ENCODE measurements at regions not wholly inside any gene's neighbourhood (a gene's known extent, or its start where the extent isn't known, plus 50 kb on each side); places are given as distances from the start of the nearest gene placed in this dataset.

DNA sequence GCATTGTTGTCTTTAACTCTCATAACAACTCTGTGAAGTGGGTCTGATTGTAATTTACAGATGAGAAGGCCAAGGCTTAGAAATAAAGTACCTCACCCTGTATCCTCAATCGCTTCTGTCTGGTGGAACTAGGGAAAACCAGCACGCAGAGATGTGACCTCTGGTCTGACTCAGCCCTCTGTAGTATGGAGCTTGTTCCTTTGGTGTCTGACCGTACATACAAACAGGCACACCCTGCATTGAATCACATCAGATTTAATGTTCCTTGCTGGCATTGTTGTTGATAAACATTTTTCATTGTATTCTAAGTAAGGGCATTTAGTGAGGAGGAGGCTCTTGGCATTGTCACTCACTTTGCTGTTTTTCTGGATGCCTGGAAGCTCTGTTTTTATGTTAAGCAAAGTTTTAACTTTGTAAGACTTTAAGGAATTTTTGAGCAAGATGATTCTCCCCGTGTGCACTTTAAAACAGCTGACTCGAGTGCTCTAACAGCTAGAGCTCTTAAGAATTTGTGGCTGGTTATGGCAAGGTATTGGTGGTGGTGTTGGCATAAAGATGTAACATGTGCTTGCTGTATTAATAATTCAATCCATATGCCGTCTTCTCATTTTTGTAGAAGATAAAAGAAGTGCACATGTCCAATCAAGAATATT is 89.0 kb upstream of the SPATA13 start:
- no peak overlapping the region for H3K27ac Mint-ChIP-seq
- H3K4me1 Mint-ChIP-seq, result peaks cover 19% of the 10 kb centered on the region
- no peak overlapping the region for H3K4me3 ChIP-seq (replicated peaks in 1 of 3; ENCODE audit: low read depth in 2 of 3, low read length in 3 of 3)
- H3K27me3 ChIP-seq (ENCODE audit: control insufficient read depth in 2 of 2, insufficient read depth in 2 of 2, low read length in 2 of 2), result no peaks in the 10 kb centered on the region
- H3K9ac ChIP-seq (ENCODE audit: insufficient read depth, low read length, poor library complexity, severe bottlenecking), result no peak overlapping the region
- no peak overlapping the region for H3K27ac ChIP-seq (ENCODE audit: low read depth in 1 of 2, low read length in 2 of 2)
- H3K36me3 Mint-ChIP-seq, result no peaks in the 10 kb centered on the region
- no peaks in the 10 kb centered on the region for H3K9me3 Mint-ChIP-seq
- no peak for DNase-seq
- H3K4me3 Mint-ChIP-seq, result no peak overlapping the region
- no peaks in the 10 kb centered on the region for H4K20me1 ChIP-seq (ENCODE audit: insufficient read depth, low read length)
- H3K4me2 ChIP-seq (replicated peaks; ENCODE audit: extremely low read depth, low read length, poor library complexity, severe bottlenecking), result no peak overlapping the region
- H3K4me1 ChIP-seq (ENCODE audit: control insufficient read depth in 1 of 2, insufficient read depth in 2 of 2, low read length in 2 of 2), result peaks cover 6 to 9% of the 10 kb centered on the region in 2 donors
- no peaks in the 10 kb centered on the region for H3K79me2 ChIP-seq (ENCODE audit: insufficient read depth, low read length)
- intact Hi-C loops (cut with micrococcal nuclease), result no loop called here
- H2AFZ ChIP-seq (ENCODE audit: insufficient read depth, low read depth, low read length, poor library complexity, severe bottlenecking), result no peak overlapping the region
- H3K27me3 Mint-ChIP-seq (ENCODE audit: low read depth in 3 of 3), result peaks cover 0 to 6% (median 2%) of the 10 kb centered on the region in 3 donors
- H3K36me3 ChIP-seq (replicated peaks in 1 of 2; ENCODE audit: control insufficient read depth in 1 of 2, insufficient read depth in 2 of 2, low read length in 2 of 2), result no peaks in the 10 kb centered on the region
- WGBS (ENCODE audit: insufficient coverage), result 82% methylated on average over 2 of the region's 6 CpGs
- TF ChIP-seq, protein P1, sequence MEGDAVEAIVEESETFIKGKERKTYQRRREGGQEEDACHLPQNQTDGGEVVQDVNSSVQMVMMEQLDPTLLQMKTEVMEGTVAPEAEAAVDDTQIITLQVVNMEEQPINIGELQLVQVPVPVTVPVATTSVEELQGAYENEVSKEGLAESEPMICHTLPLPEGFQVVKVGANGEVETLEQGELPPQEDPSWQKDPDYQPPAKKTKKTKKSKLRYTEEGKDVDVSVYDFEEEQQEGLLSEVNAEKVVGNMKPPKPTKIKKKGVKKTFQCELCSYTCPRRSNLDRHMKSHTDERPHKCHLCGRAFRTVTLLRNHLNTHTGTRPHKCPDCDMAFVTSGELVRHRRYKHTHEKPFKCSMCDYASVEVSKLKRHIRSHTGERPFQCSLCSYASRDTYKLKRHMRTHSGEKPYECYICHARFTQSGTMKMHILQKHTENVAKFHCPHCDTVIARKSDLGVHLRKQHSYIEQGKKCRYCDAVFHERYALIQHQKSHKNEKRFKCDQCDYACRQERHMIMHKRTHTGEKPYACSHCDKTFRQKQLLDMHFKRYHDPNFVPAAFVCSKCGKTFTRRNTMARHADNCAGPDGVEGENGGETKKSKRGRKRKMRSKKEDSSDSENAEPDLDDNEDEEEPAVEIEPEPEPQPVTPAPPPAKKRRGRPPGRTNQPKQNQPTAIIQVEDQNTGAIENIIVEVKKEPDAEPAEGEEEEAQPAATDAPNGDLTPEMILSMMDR (IDR thresholded peaks at IDR 0.05), result no peak
- H3K9me3 ChIP-seq (replicated peaks in 1 of 2; ENCODE audit: control insufficient read depth in 1 of 2, insufficient read depth in 1 of 2, low read length in 2 of 2), result no peaks in the 10 kb centered on the region

DNA sequence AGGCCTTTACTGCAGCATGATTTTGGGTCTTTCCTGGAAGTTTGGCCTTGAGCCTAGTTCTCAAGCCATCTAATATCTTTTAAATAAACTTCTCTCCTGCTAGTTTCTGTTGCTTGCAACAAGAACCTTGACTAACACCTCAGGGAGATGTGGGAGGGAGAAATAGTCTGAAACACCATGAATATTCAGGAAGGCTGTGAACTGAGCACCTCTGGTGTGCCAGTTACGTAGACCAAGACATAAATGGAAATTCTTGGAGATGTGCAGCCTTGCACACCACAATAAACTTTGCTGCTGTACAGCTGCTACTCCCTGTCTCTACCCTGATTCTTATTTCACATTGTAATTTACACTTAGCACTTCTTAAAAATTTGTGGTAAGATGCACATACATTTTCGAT is 86.9 kb upstream of the SPATA13 start:
- Histone ChIP-seq H3K4me3 (replicated peaks in 1 of 3; ENCODE audit: low read depth in 2 of 3, low read length in 3 of 3) (no peak overlapping the region), H3K9ac (ENCODE audit: insufficient read depth, low read length, poor library complexity, severe bottlenecking) (no peak overlapping the region), H3K79me2 (ENCODE audit: insufficient read depth, low read length) (no peaks in the 10 kb centered on the region), H3K27ac (ENCODE audit: low read depth in 1 of 2, low read length in 2 of 2) (no peak overlapping the region), H4K20me1 (ENCODE audit: insufficient read depth, low read length) (no peaks in the 10 kb centered on the region), H2AFZ (ENCODE audit: insufficient read depth, low read depth, low read length, poor library complexity, severe bottlenecking) (no peak overlapping the region), H3K4me1 (ENCODE audit: control insufficient read depth in 1 of 2, insufficient read depth in 2 of 2, low read length in 2 of 2) (peaks cover 5 to 6% of the 10 kb centered on the region in 2 donors), H3K27me3 (ENCODE audit: control insufficient read depth in 2 of 2, insufficient read depth in 2 of 2, low read length in 2 of 2) (no peaks in the 10 kb centered on the region), H3K4me2 (replicated peaks; ENCODE audit: extremely low read depth, low read length, poor library complexity, severe bottlenecking) (no peak overlapping the region), H3K36me3 (replicated peaks in 1 of 2; ENCODE audit: control insufficient read depth in 1 of 2, insufficient read depth in 2 of 2, low read length in 2 of 2) (no peaks in the 10 kb centered on the region), H3K9me3 (replicated peaks in 1 of 2; ENCODE audit: control insufficient read depth in 1 of 2, insufficient read depth in 1 of 2, low read length in 2 of 2) (no peaks in the 10 kb centered on the region)
- TF ChIP-seq, protein P1 (IDR thresholded peaks at IDR 0.05), result no peak
- Mint-ChIP-seq H3K27me3 (ENCODE audit: low read depth in 3 of 3) (peaks cover 0 to 6% (median 4%) of the 10 kb centered on the region in 3 donors), H3K4me1 (peaks cover 12% of the 10 kb centered on the region), H3K27ac (no peak overlapping the region), H3K4me3 (no peak overlapping the region), H3K9me3 (no peaks in the 10 kb centered on the region), H3K36me3 (no peaks in the 10 kb centered on the region)
- intact Hi-C loops (cut with micrococcal nuclease), result no loop called here
- DNase-seq, result no peak
- no CpG with 5 or more reads among the region's 2 CpGs for WGBS (ENCODE audit: insufficient coverage)
